ENCODE measurements at regions not wholly inside any gene's neighbourhood (a gene's known extent, or its start where the extent isn't known, plus 50 kb on each side); places are given as distances from the start of the nearest gene placed in this dataset.

- Histone ChIP-seq H3K9me3 (ENCODE audit: low read depth, low read length, poor library complexity, severe bottlenecking) (no peaks in the 10 kb centered on the region), H3K36me3 (ENCODE audit: insufficient read depth, low read length, poor library complexity, severe bottlenecking) (no peaks in the 10 kb centered on the region), H3K27me3 (replicated peaks; ENCODE audit: insufficient read depth, low read depth, low read length, poor library complexity) (no peaks in the 10 kb centered on the region), H3K4me1 (ENCODE audit: insufficient read depth, low read length, poor library complexity, severe bottlenecking) (no peaks in the 10 kb centered on the region), H3K4me3 (ENCODE audit: low read depth, low read length, poor library complexity, severe bottlenecking) (no peak overlapping the region), H3K27ac (ENCODE audit: low read depth, low read length, poor library complexity, severe bottlenecking) (no peak overlapping the region)
- DNase-seq (ENCODE audit: low spot score), result no peak
- CTCF ChIA-PET, result no interaction called here
- POLR2A ChIA-PET (ENCODE audit: low non-redundant PET), result no interaction called here
- no TSS peak for BruUV-seq (replicated peaks)
- TF ChIP-seq, protein P1, sequence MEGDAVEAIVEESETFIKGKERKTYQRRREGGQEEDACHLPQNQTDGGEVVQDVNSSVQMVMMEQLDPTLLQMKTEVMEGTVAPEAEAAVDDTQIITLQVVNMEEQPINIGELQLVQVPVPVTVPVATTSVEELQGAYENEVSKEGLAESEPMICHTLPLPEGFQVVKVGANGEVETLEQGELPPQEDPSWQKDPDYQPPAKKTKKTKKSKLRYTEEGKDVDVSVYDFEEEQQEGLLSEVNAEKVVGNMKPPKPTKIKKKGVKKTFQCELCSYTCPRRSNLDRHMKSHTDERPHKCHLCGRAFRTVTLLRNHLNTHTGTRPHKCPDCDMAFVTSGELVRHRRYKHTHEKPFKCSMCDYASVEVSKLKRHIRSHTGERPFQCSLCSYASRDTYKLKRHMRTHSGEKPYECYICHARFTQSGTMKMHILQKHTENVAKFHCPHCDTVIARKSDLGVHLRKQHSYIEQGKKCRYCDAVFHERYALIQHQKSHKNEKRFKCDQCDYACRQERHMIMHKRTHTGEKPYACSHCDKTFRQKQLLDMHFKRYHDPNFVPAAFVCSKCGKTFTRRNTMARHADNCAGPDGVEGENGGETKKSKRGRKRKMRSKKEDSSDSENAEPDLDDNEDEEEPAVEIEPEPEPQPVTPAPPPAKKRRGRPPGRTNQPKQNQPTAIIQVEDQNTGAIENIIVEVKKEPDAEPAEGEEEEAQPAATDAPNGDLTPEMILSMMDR (conservative IDR thresholded peaks at IDR 0.05; ENCODE audit: low read depth, low read length), result no peak
- no peak for TF ChIP-seq EZH2 (IDR thresholded peaks at IDR 0.05; ENCODE audit: borderline replicate concordance, low read depth, low read length, poor library complexity, severe bottlenecking)
- intact Hi-C loops (cut with micrococcal nuclease; ENCODE audit: unreplicated experiment), result no loop called here
Observed at GRCh38 chr13:50635504-50635903, 208.0 kb downstream of the DLEU7 start.

DNA sequence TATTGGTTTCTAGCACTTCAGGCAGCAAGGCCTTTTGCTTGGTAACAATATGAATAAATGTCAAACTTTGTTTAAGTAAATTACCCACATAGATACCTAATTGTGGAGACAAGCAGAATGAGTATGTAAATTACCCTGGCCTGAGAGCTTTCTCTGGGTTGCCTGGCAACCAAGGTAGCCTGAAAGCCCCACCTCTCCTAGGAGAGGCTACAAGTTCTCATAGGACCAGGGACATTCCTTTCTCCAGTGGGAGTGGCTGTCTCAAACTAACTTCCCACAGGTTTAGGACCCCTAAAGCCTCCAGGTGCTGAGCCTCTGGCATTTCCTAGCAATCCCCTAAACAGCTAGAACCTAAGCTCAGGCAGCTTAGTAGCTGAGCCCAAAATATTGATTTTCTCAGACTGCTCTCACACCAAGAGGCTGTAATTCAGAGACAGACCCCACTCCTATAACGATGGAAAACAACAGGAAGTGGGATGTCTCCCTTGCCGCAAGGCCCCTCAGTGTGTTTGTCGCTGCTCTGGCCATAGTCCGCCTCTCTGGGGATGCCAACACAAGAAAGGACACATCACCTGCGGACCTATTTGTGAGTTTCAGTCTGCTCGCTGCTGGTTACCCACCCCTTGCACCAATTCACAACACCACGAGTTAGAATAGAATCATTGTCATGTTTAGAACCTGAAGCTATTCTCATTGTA is 207.3 kb downstream of the DLEU7 start:
- DNase-seq (ENCODE audit: low spot score), result no peak
- Histone ChIP-seq H3K4me3 (ENCODE audit: low read depth, low read length, poor library complexity, severe bottlenecking) (no peak overlapping the region), H3K9me3 (ENCODE audit: low read depth, low read length, poor library complexity, severe bottlenecking) (no peaks in the 10 kb centered on the region), H3K36me3 (ENCODE audit: insufficient read depth, low read length, poor library complexity, severe bottlenecking) (no peaks in the 10 kb centered on the region), H3K4me1 (ENCODE audit: insufficient read depth, low read length, poor library complexity, severe bottlenecking) (no peaks in the 10 kb centered on the region), H3K27me3 (replicated peaks; ENCODE audit: insufficient read depth, low read depth, low read length, poor library complexity) (no peaks in the 10 kb centered on the region), H3K27ac (ENCODE audit: low read depth, low read length, poor library complexity, severe bottlenecking) (no peak overlapping the region)
- no peak for TF ChIP-seq EZH2 (IDR thresholded peaks at IDR 0.05; ENCODE audit: borderline replicate concordance, low read depth, low read length, poor library complexity, severe bottlenecking)
- TF ChIP-seq, protein P1 (conservative IDR thresholded peaks at IDR 0.05; ENCODE audit: low read depth, low read length), result no peak
- BruUV-seq (replicated peaks), result no TSS peak
- intact Hi-C loops (cut with micrococcal nuclease; ENCODE audit: unreplicated experiment), result no loop called here
- ChIA-PET CTCF (no interaction called here), POLR2A (ENCODE audit: low non-redundant PET) (no interaction called here)

GRCh38 chr13:50643060-50643459 is 200.4 kb downstream of the DLEU7 start:
- TF ChIP-seq, protein P1 (conservative IDR thresholded peaks at IDR 0.05; ENCODE audit: low read depth, low read length), result no peak
- no peak for TF ChIP-seq EZH2 (IDR thresholded peaks at IDR 0.05; ENCODE audit: borderline replicate concordance, low read depth, low read length, poor library complexity, severe bottlenecking)
- H3K4me1 ChIP-seq (ENCODE audit: insufficient read depth, low read length, poor library complexity, severe bottlenecking), result no peaks in the 10 kb centered on the region
- H3K27ac ChIP-seq (ENCODE audit: low read depth, low read length, poor library complexity, severe bottlenecking), result no peak overlapping the region
- H3K36me3 ChIP-seq (ENCODE audit: insufficient read depth, low read length, poor library complexity, severe bottlenecking), result no peaks in the 10 kb centered on the region
- intact Hi-C loops (cut with micrococcal nuclease; ENCODE audit: unreplicated experiment), result no loop called here
- H3K4me3 ChIP-seq (ENCODE audit: low read depth, low read length, poor library complexity, severe bottlenecking), result no peak overlapping the region
- BruUV-seq (replicated peaks), result no TSS peak
- H3K27me3 ChIP-seq (replicated peaks; ENCODE audit: insufficient read depth, low read depth, low read length, poor library complexity), result no peaks in the 10 kb centered on the region
- ChIA-PET CTCF (no interaction called here), POLR2A (ENCODE audit: low non-redundant PET) (no interaction called here)
- DNase-seq (ENCODE audit: low spot score), result no peak
- H3K9me3 ChIP-seq (ENCODE audit: low read depth, low read length, poor library complexity, severe bottlenecking), result no peaks in the 10 kb centered on the region
